GM21360 (cell line): ENCODE measurements at regions not wholly inside any gene's neighbourhood (a gene's known extent, or its start where the extent isn't known, plus 50 kb on each side); places are given as distances from the start of the nearest gene placed in this dataset.
"Not testable (repeated sequence)": the region's sequence is repeated elsewhere in the genome, so short reads cannot be mapped to it uniquely, and the experiment has no call there.

Experiments
- ATAC-seq: cut with Tn5 transposase; IDR thresholded peaks from one replicate; pipeline ENCODE4 v1.9.1; 2021; ENCODE audit warnings: mild to moderate bottlenecking, moderate library complexity; ENCODE audit not compliant: unreplicated experiment

- no peak for ATAC-seq
These were observed 729.3 kb upstream of the KIF2B start for GRCh38 chr17:53093391-53093790.

GRCh38 chr17:53092072-53092471 is 730.7 kb upstream of the KIF2B start:
- no peak for ATAC-seq

GRCh38 chr17:53090770-53091169 is 732.0 kb upstream of the KIF2B start:
- ATAC-seq, result no peak

GRCh38 chr17:53088481-53088880 is 734.2 kb upstream of the KIF2B start:
- no peak for ATAC-seq

GRCh38 chr17:53061446-53061845 is 761.3 kb upstream of the KIF2B start:
- no peak for ATAC-seq

- ATAC-seq, result no peak
These were observed 764.7 kb upstream of the KIF2B start for GRCh38 chr17:53058031-53058430.

GRCh38 chr17:53046781-53047180 is 775.9 kb upstream of the KIF2B start:
- no peak for ATAC-seq

- ATAC-seq, result no peak
These were observed 782.7 kb upstream of the KIF2B start for GRCh38 chr17:53039981-53040380.

GRCh38 chr17:53033297-53033696 is 789.4 kb upstream of the KIF2B start:
- no peak for ATAC-seq

- ATAC-seq, result no peak
These were observed 789.9 kb upstream of the KIF2B start for GRCh38 chr17:53032861-53033271.

GRCh38 chr17:53017227-53017626 is 805.5 kb upstream of the KIF2B start:
- ATAC-seq, result no peak

GRCh38 chr17:53016085-53016484 is 806.6 kb upstream of the KIF2B start:
- no peak for ATAC-seq

GRCh38 chr17:53012364-53012763 is 810.4 kb upstream of the KIF2B start:
- no peak for ATAC-seq

- no peak for ATAC-seq
These were observed 816.7 kb upstream of the KIF2B start for GRCh38 chr17:53006006-53006405.

- ATAC-seq, result no peak
These were observed 817.8 kb upstream of the KIF2B start for GRCh38 chr17:53004902-53005301.

- ATAC-seq, result no peak
These were observed 826.8 kb upstream of the KIF2B start for GRCh38 chr17:52995881-52996280.

GRCh38 chr17:52995147-52995546 is 827.6 kb upstream of the KIF2B start:
- no peak for ATAC-seq

- no peak for ATAC-seq
These were observed 827.6 kb upstream of the CA10 start for GRCh38 chr17:52986056-52986662.

GRCh38 chr17:52982331-52982730 is 823.8 kb upstream of the CA10 start:
- no peak for ATAC-seq

- no peak for ATAC-seq
These were observed 821.4 kb upstream of the CA10 start for GRCh38 chr17:52979921-52980320.

- no peak for ATAC-seq
These were observed 807.3 kb upstream of the CA10 start for GRCh38 chr17:52965856-52966255.

GRCh38 chr17:52961751-52962150 is 803.2 kb upstream of the CA10 start:
- not testable (repeated sequence) for ATAC-seq

- no peak for ATAC-seq
These were observed 798.9 kb upstream of the CA10 start for GRCh38 chr17:52957411-52957810.
